ENCODE measurements at regions not wholly inside any gene's neighbourhood (a gene's known extent, or its start where the extent isn't known, plus 50 kb on each side); places are given as distances from the start of the nearest gene placed in this dataset.
"Not testable (repeated sequence)": the region's sequence is repeated elsewhere in the genome, so short reads cannot be mapped to it uniquely, and the experiment has no call there.

DNA sequence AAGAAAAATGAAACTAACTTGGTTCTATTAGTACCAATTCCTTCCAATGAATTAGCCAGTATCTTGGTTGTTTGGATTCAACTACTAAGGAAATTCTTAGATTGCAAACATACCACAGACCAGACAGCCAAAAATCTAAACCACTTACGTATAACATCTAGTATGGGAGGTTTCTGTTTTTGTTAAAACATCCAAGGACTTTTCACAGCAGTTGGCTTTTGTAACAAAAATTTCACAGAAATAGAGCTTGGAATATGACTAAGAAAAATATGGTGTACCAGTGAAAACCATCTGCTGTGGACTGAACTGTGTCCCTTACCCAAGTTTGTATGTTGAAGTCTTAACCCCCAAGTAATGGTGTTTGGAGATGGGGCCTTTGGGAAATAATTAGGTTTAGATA, 199.2 kb downstream of the OTOL1 start:
- in situ Hi-C loops (cut with HindIII; ENCODE audit: low sequenced_read_pairs) = no loop called here
- TF ChIP-seq, protein P1, sequence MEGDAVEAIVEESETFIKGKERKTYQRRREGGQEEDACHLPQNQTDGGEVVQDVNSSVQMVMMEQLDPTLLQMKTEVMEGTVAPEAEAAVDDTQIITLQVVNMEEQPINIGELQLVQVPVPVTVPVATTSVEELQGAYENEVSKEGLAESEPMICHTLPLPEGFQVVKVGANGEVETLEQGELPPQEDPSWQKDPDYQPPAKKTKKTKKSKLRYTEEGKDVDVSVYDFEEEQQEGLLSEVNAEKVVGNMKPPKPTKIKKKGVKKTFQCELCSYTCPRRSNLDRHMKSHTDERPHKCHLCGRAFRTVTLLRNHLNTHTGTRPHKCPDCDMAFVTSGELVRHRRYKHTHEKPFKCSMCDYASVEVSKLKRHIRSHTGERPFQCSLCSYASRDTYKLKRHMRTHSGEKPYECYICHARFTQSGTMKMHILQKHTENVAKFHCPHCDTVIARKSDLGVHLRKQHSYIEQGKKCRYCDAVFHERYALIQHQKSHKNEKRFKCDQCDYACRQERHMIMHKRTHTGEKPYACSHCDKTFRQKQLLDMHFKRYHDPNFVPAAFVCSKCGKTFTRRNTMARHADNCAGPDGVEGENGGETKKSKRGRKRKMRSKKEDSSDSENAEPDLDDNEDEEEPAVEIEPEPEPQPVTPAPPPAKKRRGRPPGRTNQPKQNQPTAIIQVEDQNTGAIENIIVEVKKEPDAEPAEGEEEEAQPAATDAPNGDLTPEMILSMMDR (IDR thresholded peaks at IDR 0.05; ENCODE audit: low read depth, low read length) = no peak
- peak; percentile 1 for DNase-seq (ENCODE audit: low read depth, low spot score)
- no peak overlapping the region for H3K4me3 ChIP-seq (ENCODE audit: low read depth, low read length)

DNA sequence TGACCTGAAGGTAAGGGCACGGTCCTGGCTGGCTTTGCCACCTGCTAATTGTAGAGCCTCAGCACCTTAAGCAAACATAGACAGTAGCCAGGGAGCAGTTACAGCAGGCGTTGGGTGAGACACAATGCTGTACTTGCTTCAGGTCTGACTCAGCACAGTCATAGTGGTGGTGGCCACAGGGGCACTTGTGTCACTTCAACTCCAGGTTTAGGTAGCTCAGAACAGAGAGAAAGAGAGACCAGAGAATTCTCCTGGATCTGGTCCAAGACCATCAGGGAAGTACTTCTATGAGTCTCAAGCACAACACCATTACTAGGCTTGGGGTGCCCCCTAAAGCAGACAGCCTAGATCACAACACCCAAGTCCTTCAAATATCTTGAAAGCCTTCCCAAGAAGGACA, 204.4 kb downstream of the OTOL1 start:
- H3K4me3 ChIP-seq (ENCODE audit: low read depth, low read length) = no peak overlapping the region
- no peak for DNase-seq (ENCODE audit: low read depth, low spot score)
- TF ChIP-seq, protein P1 (IDR thresholded peaks at IDR 0.05; ENCODE audit: low read depth, low read length) = no peak
- in situ Hi-C loops (cut with HindIII; ENCODE audit: low sequenced_read_pairs) = no loop called here

DNA sequence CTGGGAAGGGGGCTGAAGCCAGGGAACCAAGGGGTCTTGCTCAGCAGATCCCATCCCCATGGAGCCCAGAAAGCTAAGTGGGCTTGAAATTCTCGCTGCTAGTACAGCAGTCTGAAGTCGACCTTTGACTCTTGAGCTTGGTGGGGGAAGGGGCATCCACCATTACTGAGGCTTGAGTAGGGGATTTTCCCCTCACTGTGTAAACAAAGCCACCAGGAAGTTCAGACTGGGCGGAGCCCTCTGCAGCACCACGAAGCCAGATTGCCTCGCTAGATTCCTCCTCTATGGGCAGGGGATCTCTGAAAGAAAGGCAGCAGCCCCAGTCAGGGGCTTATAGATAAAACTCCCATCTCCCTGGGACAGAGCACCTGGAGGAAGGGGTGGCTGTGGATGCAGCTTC, 210.6 kb downstream of the OTOL1 start:
- in situ Hi-C loops (cut with HindIII; ENCODE audit: low sequenced_read_pairs); DNase-seq (ENCODE audit: low read depth, low spot score); H3K4me3 ChIP-seq (ENCODE audit: low read depth, low read length): not testable (repeated sequence)

DNA sequence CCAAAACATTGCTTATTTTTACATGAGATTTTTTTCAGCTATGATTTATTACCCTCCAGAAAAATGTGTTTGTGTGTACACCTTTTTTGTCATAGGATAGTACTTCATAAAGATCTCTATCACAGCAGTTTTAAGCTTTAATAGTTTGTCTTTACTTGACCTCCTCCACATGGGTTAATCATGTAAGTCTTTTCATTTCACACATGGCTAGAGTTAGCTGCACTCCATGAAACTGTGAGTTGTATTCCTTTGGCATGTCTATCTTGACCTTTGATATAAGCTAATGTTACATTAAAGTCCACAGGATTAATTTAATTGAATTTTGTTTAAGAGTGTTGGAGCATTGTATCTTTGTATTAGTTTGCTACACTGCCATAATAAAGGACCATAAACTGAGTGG, 217.1 kb downstream of the OTOL1 start:
- H3K4me3 ChIP-seq (ENCODE audit: low read depth, low read length) = no peak overlapping the region
- DNase-seq (ENCODE audit: low read depth, low spot score) = no peak
- in situ Hi-C loops (cut with HindIII; ENCODE audit: low sequenced_read_pairs) = no loop called here
- TF ChIP-seq, protein P1 (IDR thresholded peaks at IDR 0.05; ENCODE audit: low read depth, low read length) = no peak

DNA sequence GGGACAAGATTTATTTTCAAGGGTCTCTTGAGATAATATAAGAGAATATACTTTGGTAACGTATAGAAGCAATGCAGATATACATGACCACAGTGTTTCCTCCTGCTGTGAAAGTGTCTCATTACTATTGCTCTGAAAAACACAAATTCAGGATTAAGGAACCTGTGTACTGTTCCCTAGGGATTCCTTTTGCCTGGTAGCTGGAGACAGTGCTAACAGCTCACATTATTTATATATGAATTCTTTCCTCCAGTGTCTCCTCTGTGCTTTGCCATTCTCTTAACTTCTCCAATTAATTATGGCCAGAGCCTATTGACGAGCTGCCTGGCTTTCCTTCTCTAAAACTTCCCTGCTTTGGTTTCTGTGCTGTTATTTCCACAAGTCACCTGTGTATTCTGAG, 235.4 kb downstream of the OTOL1 start:
- no peak for DNase-seq (ENCODE audit: low read depth, low spot score)
- H3K4me3 ChIP-seq (ENCODE audit: low read depth, low read length) = no peak overlapping the region
- in situ Hi-C loops (cut with HindIII; ENCODE audit: low sequenced_read_pairs) = no loop called here
- TF ChIP-seq, protein P1 (IDR thresholded peaks at IDR 0.05; ENCODE audit: low read depth, low read length) = no peak

DNA sequence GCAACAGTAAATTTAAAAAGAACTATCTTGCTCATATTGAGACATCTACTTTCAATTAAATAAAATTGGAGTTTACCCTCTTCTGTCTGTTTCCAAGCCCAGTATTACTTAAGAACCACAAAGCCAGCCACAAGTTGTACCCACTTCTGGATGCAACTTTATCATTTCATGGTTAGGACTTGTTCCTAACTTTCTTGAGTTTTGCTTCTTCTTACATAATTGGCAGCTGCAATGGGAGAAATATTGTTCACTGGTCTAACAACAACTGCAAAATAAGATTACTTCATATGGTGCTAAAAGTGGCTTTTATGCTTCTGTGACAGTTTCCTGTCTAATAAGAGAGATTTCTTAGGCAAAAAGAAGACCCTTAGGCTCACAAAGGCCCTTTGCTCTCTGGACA, 240.6 kb downstream of the OTOL1 start:
- DNase-seq (ENCODE audit: low read depth, low spot score) = no peak
- TF ChIP-seq, protein P1 (IDR thresholded peaks at IDR 0.05; ENCODE audit: low read depth, low read length) = no peak
- in situ Hi-C loops (cut with HindIII; ENCODE audit: low sequenced_read_pairs) = no loop called here
- H3K4me3 ChIP-seq (ENCODE audit: low read depth, low read length) = no peak overlapping the region

DNA sequence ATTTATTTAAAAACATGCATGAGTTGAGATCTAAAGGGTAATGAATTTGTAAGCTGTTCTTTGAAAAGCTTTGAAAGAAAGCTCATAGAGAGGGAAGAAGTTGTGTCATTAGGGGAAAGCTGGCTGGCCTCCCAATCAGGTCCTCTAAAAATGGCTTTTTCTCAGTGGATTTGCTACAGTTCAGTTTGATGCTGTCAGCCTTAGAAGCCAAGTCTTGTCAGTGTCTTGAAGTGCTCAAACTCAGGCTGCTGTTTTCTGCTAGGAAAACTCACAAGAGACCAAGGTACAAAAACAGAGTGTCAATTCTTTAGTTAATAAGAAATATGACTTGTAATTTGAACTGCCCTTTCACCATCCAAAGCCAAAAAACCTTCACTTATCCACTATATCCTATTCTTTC, 243.8 kb downstream of the OTOL1 start:
- in situ Hi-C loops (cut with HindIII; ENCODE audit: low sequenced_read_pairs) = no loop called here
- TF ChIP-seq, protein P1 (IDR thresholded peaks at IDR 0.05; ENCODE audit: low read depth, low read length) = no peak
- no peak for DNase-seq (ENCODE audit: low read depth, low spot score)
- H3K4me3 ChIP-seq (ENCODE audit: low read depth, low read length) = no peak overlapping the region

All from astrocyte of the spinal cord (primary cell).